ENCODE measurements at regions not wholly inside any gene's neighbourhood (a gene's known extent, or its start where the extent isn't known, plus 50 kb on each side); places are given as distances from the start of the nearest gene placed in this dataset.

DNA sequence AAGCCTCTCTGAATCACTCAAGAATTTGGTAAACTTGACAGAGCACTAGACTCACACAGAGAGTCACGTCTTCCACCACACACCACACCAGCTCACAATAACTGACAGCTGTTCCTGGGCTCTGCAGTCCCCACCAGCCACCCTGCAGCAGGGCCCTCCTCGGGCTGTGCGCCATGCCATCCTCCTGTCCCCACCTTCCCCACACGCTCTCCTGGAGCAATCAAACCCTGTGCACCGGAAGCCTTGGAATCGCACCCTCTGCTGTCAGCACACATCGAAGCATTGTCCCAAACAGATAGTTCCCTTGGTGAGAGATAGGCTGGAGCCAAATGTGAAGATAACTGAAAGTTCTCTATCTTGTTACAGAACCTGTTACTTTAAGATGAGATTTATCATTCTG, 191.0 kb downstream of the TBXT start (continued):
- no peak for TF ChIP-seq STAT6 (CRISPR knock-in tag; conservative IDR thresholded peaks at IDR 0.05; ENCODE audit: low read depth)

GRCh38 chr6:165974817-165975216, 192.8 kb downstream of the TBXT start:
- H3K9me3 Mint-ChIP-seq = no peaks in the 10 kb centered on the region
- ATAC-seq (no peak), DNase-seq (ENCODE audit: low spot score) (no peak)
- H3K27me3 Mint-ChIP-seq (ENCODE audit: low read depth) = peaks cover 4% of the 10 kb centered on the region; the same call in 1 of the 2 replicates
- no peak overlapping the region for H3K4me3 Mint-ChIP-seq
- POLR2A ChIA-PET = no interaction called here
- peaks cover 3% of the 10 kb centered on the region for H3K4me1 Mint-ChIP-seq
- H3K36me3 Mint-ChIP-seq = no peaks in the 10 kb centered on the region
- TF ChIP-seq GTF2I (CRISPR knock-in tag; conservative IDR thresholded peaks at IDR 0.05) = no peak
- no peak for TF ChIP-seq ZBTB21 (CRISPR knock-in tag; IDR thresholded peaks at IDR 0.05; ENCODE audit: borderline replicate concordance)
- no peak for TF ChIP-seq HMGA2 (CRISPR knock-in tag; IDR thresholded peaks at IDR 0.05)
- no peak for TF ChIP-seq TP53 (CRISPR knock-in tag; IDR thresholded peaks at IDR 0.05)
- no peak overlapping the region for H3K27ac Mint-ChIP-seq
- CTCF ChIA-PET = no interaction called here

GRCh38 chr6:165973473-165973872, 194.2 kb downstream of the TBXT start:
- Mint-ChIP-seq H3K4me1 (peaks cover 3% of the 10 kb centered on the region), H3K4me3 (no peak overlapping the region), H3K27me3 (ENCODE audit: low read depth) (peaks cover 4% of the 10 kb centered on the region; the same call in 1 of the 2 replicates), H3K27ac (no peak overlapping the region), H3K9me3 (no peaks in the 10 kb centered on the region), H3K36me3 (no peaks in the 10 kb centered on the region)
- POLR2A ChIA-PET = no interaction called here
- DNase-seq (ENCODE audit: low spot score) (no peak), ATAC-seq (no peak)
- TF ChIP-seq SP1 (CRISPR knock-in tag; conservative IDR thresholded peaks at IDR 0.05) (no peak), JUN (CRISPR knock-in tag; IDR thresholded peaks at IDR 0.05) (no peak), FOXJ3 (CRISPR knock-in tag; IDR thresholded peaks at IDR 0.05; ENCODE audit: borderline replicate concordance) (no peak), NFE2L1 (CRISPR knock-in tag; IDR thresholded peaks at IDR 0.05) (no peak), NFYB (CRISPR knock-in tag; conservative IDR thresholded peaks at IDR 0.05; ENCODE audit: low read depth) (no peak), FOXP1 (CRISPR knock-in tag; IDR thresholded peaks at IDR 0.05; ENCODE audit: borderline replicate concordance) (no peak), NR1H2 (CRISPR knock-in tag; IDR thresholded peaks at IDR 0.05) (no peak), RELA (CRISPR knock-in tag; IDR thresholded peaks at IDR 0.05; ENCODE audit: borderline replicate concordance) (no peak), ZNF671 (CRISPR knock-in tag; IDR thresholded peaks at IDR 0.05) (no peak), ZNF219 (CRISPR knock-in tag; IDR thresholded peaks at IDR 0.05; ENCODE audit: borderline replicate concordance) (no peak), NR3C1 (CRISPR knock-in tag; conservative IDR thresholded peaks at IDR 0.05; ENCODE audit: low read depth) (no peak), ZNF532 (CRISPR knock-in tag; IDR thresholded peaks at IDR 0.05; ENCODE audit: borderline replicate concordance) (no peak)
- TF ChIP-seq, protein P1, sequence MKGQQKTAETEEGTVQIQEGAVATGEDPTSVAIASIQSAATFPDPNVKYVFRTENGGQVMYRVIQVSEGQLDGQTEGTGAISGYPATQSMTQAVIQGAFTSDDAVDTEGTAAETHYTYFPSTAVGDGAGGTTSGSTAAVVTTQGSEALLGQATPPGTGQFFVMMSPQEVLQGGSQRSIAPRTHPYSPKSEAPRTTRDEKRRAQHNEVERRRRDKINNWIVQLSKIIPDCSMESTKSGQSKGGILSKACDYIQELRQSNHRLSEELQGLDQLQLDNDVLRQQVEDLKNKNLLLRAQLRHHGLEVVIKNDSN (CRISPR knock-in tag; IDR thresholded peaks at IDR 0.05) = no peak
- TF ChIP-seq, protein P2, sequence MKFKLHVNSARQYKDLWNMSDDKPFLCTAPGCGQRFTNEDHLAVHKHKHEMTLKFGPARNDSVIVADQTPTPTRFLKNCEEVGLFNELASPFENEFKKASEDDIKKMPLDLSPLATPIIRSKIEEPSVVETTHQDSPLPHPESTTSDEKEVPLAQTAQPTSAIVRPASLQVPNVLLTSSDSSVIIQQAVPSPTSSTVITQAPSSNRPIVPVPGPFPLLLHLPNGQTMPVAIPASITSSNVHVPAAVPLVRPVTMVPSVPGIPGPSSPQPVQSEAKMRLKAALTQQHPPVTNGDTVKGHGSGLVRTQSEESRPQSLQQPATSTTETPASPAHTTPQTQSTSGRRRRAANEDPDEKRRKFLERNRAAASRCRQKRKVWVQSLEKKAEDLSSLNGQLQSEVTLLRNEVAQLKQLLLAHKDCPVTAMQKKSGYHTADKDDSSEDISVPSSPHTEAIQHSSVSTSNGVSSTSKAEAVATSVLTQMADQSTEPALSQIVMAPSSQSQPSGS (CRISPR knock-in tag; IDR thresholded peaks at IDR 0.05; ENCODE audit: borderline replicate concordance, low read depth) = no peak
- TF ChIP-seq, protein P3, sequence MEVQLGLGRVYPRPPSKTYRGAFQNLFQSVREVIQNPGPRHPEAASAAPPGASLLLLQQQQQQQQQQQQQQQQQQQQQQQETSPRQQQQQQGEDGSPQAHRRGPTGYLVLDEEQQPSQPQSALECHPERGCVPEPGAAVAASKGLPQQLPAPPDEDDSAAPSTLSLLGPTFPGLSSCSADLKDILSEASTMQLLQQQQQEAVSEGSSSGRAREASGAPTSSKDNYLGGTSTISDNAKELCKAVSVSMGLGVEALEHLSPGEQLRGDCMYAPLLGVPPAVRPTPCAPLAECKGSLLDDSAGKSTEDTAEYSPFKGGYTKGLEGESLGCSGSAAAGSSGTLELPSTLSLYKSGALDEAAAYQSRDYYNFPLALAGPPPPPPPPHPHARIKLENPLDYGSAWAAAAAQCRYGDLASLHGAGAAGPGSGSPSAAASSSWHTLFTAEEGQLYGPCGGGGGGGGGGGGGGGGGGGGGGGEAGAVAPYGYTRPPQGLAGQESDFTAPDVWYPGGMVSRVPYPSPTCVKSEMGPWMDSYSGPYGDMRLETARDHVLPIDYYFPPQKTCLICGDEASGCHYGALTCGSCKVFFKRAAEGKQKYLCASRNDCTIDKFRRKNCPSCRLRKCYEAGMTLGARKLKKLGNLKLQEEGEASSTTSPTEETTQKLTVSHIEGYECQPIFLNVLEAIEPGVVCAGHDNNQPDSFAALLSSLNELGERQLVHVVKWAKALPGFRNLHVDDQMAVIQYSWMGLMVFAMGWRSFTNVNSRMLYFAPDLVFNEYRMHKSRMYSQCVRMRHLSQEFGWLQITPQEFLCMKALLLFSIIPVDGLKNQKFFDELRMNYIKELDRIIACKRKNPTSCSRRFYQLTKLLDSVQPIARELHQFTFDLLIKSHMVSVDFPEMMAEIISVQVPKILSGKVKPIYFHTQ (CRISPR knock-in tag; IDR thresholded peaks at IDR 0.05) = no peak
- TF ChIP-seq, protein P4, sequence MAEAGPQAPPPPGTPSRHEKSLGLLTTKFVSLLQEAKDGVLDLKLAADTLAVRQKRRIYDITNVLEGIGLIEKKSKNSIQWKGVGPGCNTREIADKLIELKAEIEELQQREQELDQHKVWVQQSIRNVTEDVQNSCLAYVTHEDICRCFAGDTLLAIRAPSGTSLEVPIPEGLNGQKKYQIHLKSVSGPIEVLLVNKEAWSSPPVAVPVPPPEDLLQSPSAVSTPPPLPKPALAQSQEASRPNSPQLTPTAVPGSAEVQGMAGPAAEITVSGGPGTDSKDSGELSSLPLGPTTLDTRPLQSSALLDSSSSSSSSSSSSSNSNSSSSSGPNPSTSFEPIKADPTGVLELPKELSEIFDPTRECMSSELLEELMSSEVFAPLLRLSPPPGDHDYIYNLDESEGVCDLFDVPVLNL (CRISPR knock-in tag; IDR thresholded peaks at IDR 0.05; ENCODE audit: borderline replicate concordance, low read depth) = no peak
- CTCF ChIA-PET = interaction anchor here (1.0 kb wide), 1 partner anchor 83 kb away, joined by 3 read pairs; no protein-coding TSS in a partner anchor
